Ovary (tissue), 7 donors: ENCODE measurements at regions not wholly inside any gene's neighbourhood (a gene's known extent, or its start where the extent isn't known, plus 50 kb on each side); places are given as distances from the start of the nearest gene placed in this dataset.

Experiments used
- DNase-seq, 5 donors: peaks; one replicate each; pipeline ENCODE4 v3.0.0-alpha.2; 2019 to 2020
- H3K27ac ChIP-seq, 2 donors: fragments of 200-600 bp; one replicate each; pipeline versions ENCODE4 v1.5.1 to v1.8.0; 2019 to 2022
- H3K27me3 ChIP-seq: fragments of 200-600 bp; one replicate; pipeline ENCODE4 v1.8.0; 2022
- H3K36me3 ChIP-seq: fragments of 200-600 bp; sonication (generic); one replicate; pipeline ENCODE4 v1.5.1; 2019
- H3K4me1 ChIP-seq: one replicate; pipeline ENCODE4 v1.8.1; 2013; ENCODE audit warnings: mild to moderate bottlenecking, moderate library complexity; ENCODE audit not compliant: insufficient read depth
- H3K4me3 ChIP-seq: fragments of 200-600 bp; sonication (generic); one replicate; pipeline ENCODE4 v1.5.1; 2017
- H3K9me3 ChIP-seq, 2 donors: fragments of 200-600 bp in 1 of 2; sonication (generic) in 1 of 2; one replicate each; pipeline versions ENCODE4 v1.5.1 to v1.8.1; 2013 to 2019; ENCODE audit warnings: mild to moderate bottlenecking in 1 of 2, moderate library complexity in 1 of 2
- CTCF ChIP-seq, 3 donors: fragments of 450-650 bp in 2 of 3; fragments of 200-600 bp in 1 of 3; IDR thresholded peaks; one replicate each; pipeline versions ENCODE4 v1.5.1 to v1.8.0; 2016 to 2022; ENCODE audit warnings: antibody characterized with exemption in 3 of 3, mild to moderate bottlenecking in 1 of 3
- EP300 ChIP-seq: sonication (generic); formaldehyde crosslinking; IDR thresholded peaks from one replicate; pipeline ENCODE4 v1.6.1; 2017; ENCODE audit warnings: antibody characterized with exemption
- POLR2A ChIP-seq: fragments of 450-650 bp; IDR thresholded peaks from one replicate; pipeline ENCODE4 v1.6.1; 2017; ENCODE audit warnings: antibody characterized with exemption, mild to moderate bottlenecking, moderate library complexity
- WGBS, 3 donors: extraction: QIAGEN DNeasy Blood & Tissue Kit in 1 of 3; methylation state at CpG; one replicate each; pipeline versions ENCODE4 v1.1.5 to v1.1.7; 2013 to 2017; 5-methylcytosine and 5-hydroxymethylcytosine counted together
- intact Hi-C, 4 donors: fragments of 100-400 bp; cut with DNase I; formaldehyde crosslinking; loops; one replicate each; pipeline versions ENCODE4 v1.11.0 to v1.15.1; 2022 to 2023
- donor health status: DM: no; HTN: no; CAD: no; lungs with moderate emphysema.
- donor health status: DM: no; HTN: no; CAD: no.
- donor health status: Bipolar disorder and iron deficiency.
- donor health status: DM: no; HTN: no; CAD: no.
- donor health status: DM: yes; HTN: yes; CAD: no.

GRCh38 chr4:171561419-171561818 lies 251.8 kb upstream of the GALNTL6 start:
- Histone ChIP-seq H3K36me3 (no peaks in the 10 kb centered on the region), H3K4me3 (no peak overlapping the region), H3K4me1 (no peaks in the 10 kb centered on the region), H3K27ac (no peak overlapping the region), H3K27me3 (peaks cover 3% of the 10 kb centered on the region), H3K9me3 (no peaks in the 10 kb centered on the region)
- 87 to 90% (median 89%) methylated on average over 1 of the region's 1 CpG for WGBS, 3 donors
- intact Hi-C loops = no loop called here
- no peak for DNase-seq
- TF ChIP-seq EP300 (no peak), CTCF (IDR thresholded peaks at IDR 0.05) (no peak), POLR2A (no peak)

GRCh38 chr4:171553961-171554360 lies 259.2 kb upstream of the GALNTL6 start:
- no peak overlapping the region for H3K27ac ChIP-seq
- no peaks in the 10 kb centered on the region for H3K4me1 ChIP-seq
- 71 to 80% (median 72%) methylated on average over 5 of the region's 5 CpGs for WGBS, 3 donors
- H3K4me3 ChIP-seq = no peak overlapping the region
- H3K27me3 ChIP-seq = peaks cover under 1% of the 10 kb centered on the region
- no peak for DNase-seq
- intact Hi-C loops = no loop called here
- no peaks in the 10 kb centered on the region for H3K36me3 ChIP-seq
- TF ChIP-seq CTCF (IDR thresholded peaks at IDR 0.05) (no peak), EP300 (no peak), POLR2A (no peak)
- H3K9me3 ChIP-seq = no peaks in the 10 kb centered on the region

GRCh38 chr4:171542640-171543039 lies 270.6 kb upstream of the GALNTL6 start:
- TF ChIP-seq POLR2A (no peak), CTCF (IDR thresholded peaks at IDR 0.05) (no peak), EP300 (no peak)
- H3K27ac ChIP-seq = no peak overlapping the region
- no peaks in the 10 kb centered on the region for H3K4me1 ChIP-seq
- no peak overlapping the region for H3K4me3 ChIP-seq
- no peaks in the 10 kb centered on the region for H3K9me3 ChIP-seq
- intact Hi-C loops = no loop called here
- H3K36me3 ChIP-seq = no peaks in the 10 kb centered on the region
- DNase-seq = no peak
- 55 to 74% (median 58%) methylated on average over 2 of the region's 2 CpGs for WGBS, 3 donors
- H3K27me3 ChIP-seq = no peaks in the 10 kb centered on the region

- no peaks in the 10 kb centered on the region for H3K4me1 ChIP-seq
- H3K27me3 ChIP-seq = no peaks in the 10 kb centered on the region
- intact Hi-C loops = no loop called here
- no peak overlapping the region for H3K4me3 ChIP-seq
- TF ChIP-seq EP300 (no peak), POLR2A (no peak), CTCF (IDR thresholded peaks at IDR 0.05) (no peak)
- 57 to 76% (median 68%) methylated on average over 1 of the region's 1 CpG for WGBS, 3 donors
- no peaks in the 10 kb centered on the region for H3K36me3 ChIP-seq
- DNase-seq = no peak
- H3K9me3 ChIP-seq = no peaks in the 10 kb centered on the region
- H3K27ac ChIP-seq = no peak overlapping the region
These were observed 274.6 kb upstream of the GALNTL6 start for GRCh38 chr4:171538601-171539100.
